Tibial artery (tissue), 4 donors: ENCODE measurements at regions not wholly inside any gene's neighbourhood (a gene's known extent, or its start where the extent isn't known, plus 50 kb on each side); places are given as distances from the start of the nearest gene placed in this dataset.
A peak's percentile ranks its signal among the peaks of the same experiment; 100 is the strongest.
"Not testable (repeated sequence)": the region's sequence is repeated elsewhere in the genome, so short reads cannot be mapped to it uniquely, and the experiment has no call there.

Experiments used
- DNase-seq, 2 donors: peaks; one replicate each; pipeline ENCODE4 v3.0.0-alpha.2; 2019
- H3K27ac ChIP-seq, 2 donors: fragments of 200-600 bp; sonication (generic) in 1 of 2; 1 replicate in 1 of 2; 2 replicates in 1 of 2; pipeline ENCODE4 v1.5.1; 2018 to 2019; ENCODE audit warnings: mild to moderate bottlenecking in 1 of 2
- H3K27me3 ChIP-seq, 2 donors: fragments of 200-600 bp; sonication (generic) in 1 of 2; one replicate each; pipeline versions ENCODE4 v1.5.1 to v1.6.0; 2016 to 2019
- H3K36me3 ChIP-seq, 3 donors: fragments of 200-600 bp; sonication (generic) in 2 of 3; one replicate each; pipeline ENCODE4 v1.5.1; 2016 to 2019; ENCODE audit warnings: mild to moderate bottlenecking in 2 of 3
- H3K4me1 ChIP-seq, 4 donors: fragments of 200-600 bp; sonication (generic) in 2 of 4; 1 replicate in 3 of 4; 2 replicates in 1 of 4; pipeline ENCODE4 v1.5.1; 2016 to 2019
- H3K4me3 ChIP-seq, 2 donors: fragments of 200-600 bp; sonication (generic) in 1 of 2; 1 replicate in 1 of 2; 2 replicates in 1 of 2; pipeline ENCODE4 v1.5.1; 2018 to 2019; ENCODE audit warnings: mild to moderate bottlenecking in 2 of 2
- H3K9me3 ChIP-seq, 3 donors: fragments of 200-600 bp; sonication (generic) in 1 of 3; one replicate each; pipeline ENCODE4 v1.5.1; 2016 to 2019
- intact Hi-C: fragments of 100-400 bp; cut with DNase I; formaldehyde crosslinking; loops from one replicate; pipeline ENCODE4 v1.15.0; 2023; ENCODE audit warnings: low total_unique reads
- TF ChIP-seq, protein P1 (sequence below), 2 experiments: fragments of 200-600 bp in 1 of 2; fragments of 450-650 bp in 1 of 2; IDR thresholded peaks; one replicate each; pipeline ENCODE4 v1.5.1; 2017 to 2019; ENCODE audit warnings: antibody characterized with exemption in 2 of 2, mild to moderate bottlenecking in 1 of 2, moderate library complexity in 1 of 2

DNA sequence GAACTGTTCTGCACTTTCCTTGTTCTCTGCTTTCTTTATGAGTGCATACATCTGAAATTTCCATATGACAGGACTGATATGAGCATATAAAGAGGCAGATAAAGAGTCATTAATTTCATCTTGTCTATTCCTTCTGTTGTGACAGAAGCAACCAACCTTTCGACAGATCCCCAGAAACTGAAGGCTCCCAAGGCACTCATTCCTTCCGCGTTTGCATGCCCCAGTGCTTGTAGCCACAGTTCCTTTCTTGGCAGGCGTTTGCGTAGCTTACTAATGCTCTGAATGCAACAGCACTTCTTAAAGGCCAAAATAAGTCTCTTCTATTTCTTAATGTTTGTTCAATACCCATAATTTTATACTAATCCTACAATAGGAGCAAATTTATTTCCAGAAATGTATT lies 94.0 kb upstream of the TBL1X start:
- TF ChIP-seq, protein P1, sequence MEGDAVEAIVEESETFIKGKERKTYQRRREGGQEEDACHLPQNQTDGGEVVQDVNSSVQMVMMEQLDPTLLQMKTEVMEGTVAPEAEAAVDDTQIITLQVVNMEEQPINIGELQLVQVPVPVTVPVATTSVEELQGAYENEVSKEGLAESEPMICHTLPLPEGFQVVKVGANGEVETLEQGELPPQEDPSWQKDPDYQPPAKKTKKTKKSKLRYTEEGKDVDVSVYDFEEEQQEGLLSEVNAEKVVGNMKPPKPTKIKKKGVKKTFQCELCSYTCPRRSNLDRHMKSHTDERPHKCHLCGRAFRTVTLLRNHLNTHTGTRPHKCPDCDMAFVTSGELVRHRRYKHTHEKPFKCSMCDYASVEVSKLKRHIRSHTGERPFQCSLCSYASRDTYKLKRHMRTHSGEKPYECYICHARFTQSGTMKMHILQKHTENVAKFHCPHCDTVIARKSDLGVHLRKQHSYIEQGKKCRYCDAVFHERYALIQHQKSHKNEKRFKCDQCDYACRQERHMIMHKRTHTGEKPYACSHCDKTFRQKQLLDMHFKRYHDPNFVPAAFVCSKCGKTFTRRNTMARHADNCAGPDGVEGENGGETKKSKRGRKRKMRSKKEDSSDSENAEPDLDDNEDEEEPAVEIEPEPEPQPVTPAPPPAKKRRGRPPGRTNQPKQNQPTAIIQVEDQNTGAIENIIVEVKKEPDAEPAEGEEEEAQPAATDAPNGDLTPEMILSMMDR (IDR thresholded peaks at IDR 0.05), result no peak
- no peaks in the 10 kb centered on the region for H3K4me1 ChIP-seq
- no peak overlapping the region for H3K4me3 ChIP-seq
- H3K27ac ChIP-seq, result no peak overlapping the region
- intact Hi-C loops, result no loop called here
- H3K9me3 ChIP-seq, result no peaks in the 10 kb centered on the region
- H3K27me3 ChIP-seq, result no peaks in the 10 kb centered on the region
- no peaks in the 10 kb centered on the region for H3K36me3 ChIP-seq
- DNase-seq, result peak in 1 of 2 donors; percentile 50

DNA sequence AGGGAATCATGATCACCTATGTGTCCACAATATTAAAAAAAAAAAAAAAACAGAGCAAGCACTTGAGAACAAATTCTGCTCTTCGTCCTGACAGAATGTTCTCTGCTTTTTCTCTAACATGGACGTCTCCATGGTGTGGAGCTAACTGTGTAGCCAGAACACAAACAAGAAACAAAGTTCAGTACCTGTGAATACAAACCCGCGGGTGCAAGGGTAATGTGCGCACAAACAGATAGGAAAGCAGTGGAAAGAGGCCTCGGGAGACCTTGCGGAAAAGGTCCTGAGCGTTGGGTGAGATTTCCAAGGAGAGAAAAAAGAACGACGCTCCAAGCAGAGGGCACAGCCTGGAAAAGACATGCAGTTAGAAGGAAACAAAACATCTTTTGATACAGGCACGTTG lies 92.0 kb upstream of the TBL1X start:
- Histone ChIP-seq H3K27ac (no peak overlapping the region), H3K9me3 (no peaks in the 10 kb centered on the region), H3K36me3 (no peaks in the 10 kb centered on the region), H3K4me1 (no peaks in the 10 kb centered on the region), H3K27me3 (no peaks in the 10 kb centered on the region), H3K4me3 (no peak overlapping the region)
- DNase-seq, result no peak
- TF ChIP-seq, protein P1 (IDR thresholded peaks at IDR 0.05), result no peak
- intact Hi-C loops, result no loop called here

DNA sequence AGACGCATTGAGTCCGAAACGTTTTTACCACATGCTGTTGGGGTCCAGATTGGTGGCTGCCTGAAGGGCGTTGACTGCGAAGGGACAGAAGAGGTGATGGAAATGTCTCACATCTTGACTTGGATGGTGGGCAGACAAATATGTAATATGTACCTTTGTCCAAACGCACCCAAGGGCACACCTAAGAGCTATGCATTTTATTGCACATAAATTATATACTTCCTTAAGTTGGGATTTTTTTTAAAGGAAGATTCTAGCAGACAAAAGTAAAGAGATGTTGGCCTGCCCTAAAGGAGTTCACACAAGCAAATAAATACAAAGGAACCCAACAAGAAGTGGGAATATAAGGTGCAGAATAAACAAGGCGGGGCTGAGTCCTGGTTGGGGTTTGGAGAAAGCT lies 91.1 kb upstream of the TBL1X start:
- no peaks in the 10 kb centered on the region for H3K4me1 ChIP-seq
- H3K27me3 ChIP-seq, result no peaks in the 10 kb centered on the region
- TF ChIP-seq, protein P1 (IDR thresholded peaks at IDR 0.05), result no peak
- H3K9me3 ChIP-seq, result no peaks in the 10 kb centered on the region
- H3K4me3 ChIP-seq, result no peak overlapping the region
- no peak overlapping the region for H3K27ac ChIP-seq
- intact Hi-C loops, result no loop called here
- H3K36me3 ChIP-seq, result no peaks in the 10 kb centered on the region
- no peak for DNase-seq

DNA sequence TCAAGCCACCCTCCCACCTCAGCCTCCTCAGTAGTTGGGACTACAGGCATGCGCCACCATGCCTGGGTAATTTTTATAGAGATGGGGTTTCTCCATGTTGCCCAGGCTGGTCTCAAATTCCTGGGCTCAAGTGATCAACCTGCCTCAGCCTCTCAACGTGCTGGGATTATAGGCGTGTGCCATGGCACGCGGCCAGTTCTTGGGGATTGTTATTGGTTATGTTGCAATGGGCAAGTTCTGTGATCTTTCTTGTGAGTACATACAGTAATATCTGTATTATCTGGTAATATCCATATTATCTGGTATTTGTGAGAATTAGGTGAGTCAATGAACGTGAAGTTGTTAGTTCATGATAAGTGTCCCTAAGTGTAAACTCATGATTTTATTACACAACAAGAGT lies 90.3 kb upstream of the TBL1X start:
- TF ChIP-seq, protein P1 (IDR thresholded peaks at IDR 0.05), result no peak
- Histone ChIP-seq H3K9me3 (no peaks in the 10 kb centered on the region), H3K27ac (no peak overlapping the region), H3K4me1 (no peaks in the 10 kb centered on the region), H3K36me3 (no peaks in the 10 kb centered on the region), H3K27me3 (no peaks in the 10 kb centered on the region), H3K4me3 (no peak overlapping the region)
- no peak for DNase-seq
- intact Hi-C loops, result no loop called here

DNA sequence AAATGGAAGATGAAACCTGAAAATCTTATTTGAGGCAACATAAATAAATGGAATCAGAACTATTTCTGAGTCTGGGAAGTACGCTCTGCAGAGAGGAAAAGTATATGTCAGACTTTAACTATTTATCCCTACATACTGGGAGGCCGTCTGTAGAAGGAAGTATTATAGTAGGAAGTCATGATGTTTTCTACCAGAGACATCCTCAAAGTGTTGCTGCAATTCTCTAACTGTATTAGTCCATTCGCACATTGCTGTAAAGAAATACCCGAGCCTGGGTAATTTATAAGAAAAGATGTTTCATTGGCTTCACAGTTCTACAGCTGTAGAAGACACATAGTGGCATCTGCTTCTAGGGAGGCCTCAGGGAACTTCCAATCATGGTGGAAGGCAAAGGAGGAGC lies 88.7 kb upstream of the TBL1X start:
- TF ChIP-seq, protein P1 (IDR thresholded peaks at IDR 0.05), result no peak
- intact Hi-C loops, result no loop called here
- Histone ChIP-seq H3K36me3 (no peaks in the 10 kb centered on the region), H3K4me3 (no peak overlapping the region), H3K4me1 (no peaks in the 10 kb centered on the region), H3K27me3 (no peaks in the 10 kb centered on the region), H3K27ac (no peak overlapping the region), H3K9me3 (no peaks in the 10 kb centered on the region)
- no peak for DNase-seq

DNA sequence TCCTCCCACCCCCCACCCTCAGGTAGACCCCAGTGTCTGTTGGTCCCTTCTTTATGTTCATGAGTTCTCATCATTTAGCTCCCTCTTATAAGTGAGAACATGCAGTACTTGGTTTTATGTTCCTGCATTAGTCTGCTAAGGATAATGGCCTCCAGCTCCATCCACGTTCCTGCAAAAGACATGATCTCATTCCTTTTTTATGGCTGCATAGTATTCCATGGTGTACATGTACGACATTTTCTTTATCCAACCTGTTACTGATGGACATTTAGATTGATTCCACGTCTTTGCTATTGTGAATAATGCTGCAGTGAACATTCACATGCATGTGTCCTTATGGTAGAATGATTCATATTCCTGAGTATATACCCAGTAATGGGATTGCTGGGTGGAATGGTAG lies 87.6 kb upstream of the TBL1X start:
- H3K27me3 ChIP-seq, intact Hi-C loops, DNase-seq, H3K9me3 ChIP-seq, H3K4me3 ChIP-seq, H3K27ac ChIP-seq, H3K36me3 ChIP-seq, H3K4me1 ChIP-seq: not testable (repeated sequence)
